ENCODE measurements at regions not wholly inside any gene's neighbourhood (a gene's known extent, or its start where the extent isn't known, plus 50 kb on each side); places are given as distances from the start of the nearest gene placed in this dataset.

- H3K4me3 Mint-ChIP-seq: no peak overlapping the region
- no peak for DNase-seq
- no peak overlapping the region for H3K27ac Mint-ChIP-seq
- H3K9me3 Mint-ChIP-seq: peaks cover 6% of the 10 kb centered on the region
- no peaks in the 10 kb centered on the region for H3K27me3 Mint-ChIP-seq
- no peaks in the 10 kb centered on the region for H3K4me1 Mint-ChIP-seq
- no peak for ATAC-seq
- H3K36me3 Mint-ChIP-seq (ENCODE audit: low read depth): no peaks in the 10 kb centered on the region
These were observed 914.9 kb upstream of the EPHA6 start for GRCh38 chr3:95899494-95899893.

GRCh38 chr3:95899911-95900310 is 914.5 kb upstream of the EPHA6 start:
- ATAC-seq (no peak), DNase-seq (no peak)
- Mint-ChIP-seq H3K36me3 (ENCODE audit: low read depth) (no peaks in the 10 kb centered on the region), H3K9me3 (peaks cover 5% of the 10 kb centered on the region), H3K4me3 (no peak overlapping the region), H3K27me3 (no peaks in the 10 kb centered on the region), H3K27ac (no peak overlapping the region), H3K4me1 (no peaks in the 10 kb centered on the region)

DNA sequence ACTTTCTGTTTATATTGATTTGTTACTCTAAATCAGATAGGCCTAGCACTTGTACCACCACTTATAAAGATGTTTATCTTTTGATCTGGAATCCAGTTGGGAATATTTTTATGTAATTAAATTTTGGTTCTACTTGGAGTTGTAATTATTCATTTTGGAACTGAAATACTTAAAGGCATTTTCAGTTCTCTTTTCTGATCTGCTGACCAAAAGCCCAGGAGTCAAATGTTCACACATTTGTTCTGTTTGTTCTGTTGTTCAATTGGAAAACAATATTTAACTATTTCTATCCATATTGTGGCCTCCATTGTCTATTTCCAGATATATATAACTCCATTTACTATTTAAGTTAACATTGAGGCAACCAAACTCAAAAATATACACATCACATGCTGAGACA is 912.4 kb upstream of the EPHA6 start:
- Mint-ChIP-seq H3K4me1 (no peaks in the 10 kb centered on the region), H3K27ac (no peak overlapping the region), H3K9me3 (no peaks in the 10 kb centered on the region), H3K27me3 (no peaks in the 10 kb centered on the region), H3K4me3 (no peak overlapping the region), H3K36me3 (ENCODE audit: low read depth) (no peaks in the 10 kb centered on the region)
- ATAC-seq (no peak), DNase-seq (no peak)

DNA sequence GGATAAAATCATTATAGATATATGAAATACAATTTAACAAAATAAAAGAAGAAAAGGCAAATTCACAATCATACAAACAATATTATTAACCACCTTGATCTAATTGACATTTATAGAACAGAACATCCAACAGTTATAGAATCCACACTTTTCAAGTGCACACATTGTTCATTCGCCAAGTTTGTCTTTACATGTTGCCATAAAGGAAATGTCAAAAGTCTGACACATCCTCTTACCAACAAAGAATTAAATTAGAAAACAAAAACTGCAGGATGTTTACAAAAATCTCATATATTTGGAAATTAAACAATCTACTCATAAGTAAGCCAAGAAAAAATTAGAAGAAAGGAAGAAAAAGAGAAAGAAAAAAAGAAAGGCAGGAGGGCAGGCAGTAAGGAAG is 909.2 kb upstream of the EPHA6 start:
- Mint-ChIP-seq H3K27ac (no peak overlapping the region), H3K36me3 (ENCODE audit: low read depth) (no peaks in the 10 kb centered on the region), H3K4me1 (no peaks in the 10 kb centered on the region), H3K9me3 (no peaks in the 10 kb centered on the region), H3K4me3 (no peak overlapping the region), H3K27me3 (no peaks in the 10 kb centered on the region)
- DNase-seq: no peak
- ATAC-seq: no peak

DNA sequence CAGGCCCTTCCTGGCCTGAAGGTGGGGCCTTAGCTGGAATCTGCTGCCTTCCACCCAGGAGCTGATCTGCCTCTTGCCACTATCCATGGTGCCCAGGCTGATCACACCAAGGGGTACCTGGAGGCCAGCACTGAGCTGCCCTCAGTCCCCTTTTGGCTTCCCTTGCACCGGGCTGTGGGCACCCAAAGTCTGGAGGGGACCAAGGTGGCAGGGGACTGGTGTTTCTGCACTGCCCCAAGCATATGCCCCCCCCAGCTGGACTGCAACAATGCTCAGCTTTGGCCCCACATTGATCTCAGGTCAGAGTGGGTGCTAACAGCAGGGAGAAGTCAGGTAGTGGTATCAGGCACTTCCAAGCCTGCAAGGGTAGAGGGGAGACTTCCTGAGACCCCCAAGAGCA is 902.6 kb upstream of the EPHA6 start:
- no peak overlapping the region for H3K27ac Mint-ChIP-seq
- no peaks in the 10 kb centered on the region for H3K4me1 Mint-ChIP-seq
- H3K9me3 Mint-ChIP-seq: no peaks in the 10 kb centered on the region
- ATAC-seq: no peak
- DNase-seq: no peak
- H3K4me3 Mint-ChIP-seq: no peak overlapping the region
- H3K36me3 Mint-ChIP-seq (ENCODE audit: low read depth): no peaks in the 10 kb centered on the region
- no peaks in the 10 kb centered on the region for H3K27me3 Mint-ChIP-seq

DNA sequence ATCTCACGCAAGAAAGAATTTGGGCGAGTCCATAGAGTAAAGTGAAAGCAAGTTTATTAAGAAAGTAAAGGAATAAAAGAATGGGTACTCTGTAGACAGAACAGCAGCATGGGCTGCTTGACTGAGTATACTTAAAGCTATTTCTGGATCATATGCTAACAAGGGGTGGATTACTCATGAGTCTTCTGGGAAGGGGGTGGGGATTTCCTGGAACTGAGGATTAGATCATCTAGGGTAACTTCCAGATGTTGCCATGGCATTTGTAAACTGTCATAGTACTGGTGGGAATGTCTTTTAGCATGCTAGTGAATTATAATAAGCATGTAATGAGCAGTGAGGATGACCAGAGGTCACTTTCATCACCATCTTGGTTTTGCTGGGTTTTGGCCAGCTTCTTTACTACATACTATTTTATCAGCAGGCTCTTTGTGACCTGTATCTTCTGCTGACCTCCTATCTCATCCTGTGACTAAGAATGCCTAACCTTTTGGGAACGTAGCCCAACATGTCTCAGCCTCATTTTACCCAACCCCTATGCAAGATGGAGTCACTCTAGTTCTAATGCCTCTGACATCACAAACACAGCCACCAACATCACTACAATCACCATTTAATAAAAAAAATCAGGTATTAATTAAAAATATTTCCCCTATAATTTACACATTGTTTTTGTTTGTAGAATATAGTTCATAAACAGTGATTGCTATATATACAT is 890.7 kb upstream of the EPHA6 start:
- DNase-seq (peak; percentile 11), ATAC-seq (peak; percentile 54)
- no peak overlapping the region for H3K27ac Mint-ChIP-seq
- no peaks in the 10 kb centered on the region for H3K27me3 Mint-ChIP-seq
- H3K36me3 Mint-ChIP-seq (ENCODE audit: low read depth): no peaks in the 10 kb centered on the region
- no peak overlapping the region for H3K4me3 Mint-ChIP-seq
- peaks cover 7% of the 10 kb centered on the region for H3K9me3 Mint-ChIP-seq
- H3K4me1 Mint-ChIP-seq: peaks cover 3% of the 10 kb centered on the region

- no peaks in the 10 kb centered on the region for H3K36me3 Mint-ChIP-seq (ENCODE audit: low read depth)
- no peak overlapping the region for H3K27ac Mint-ChIP-seq
- ATAC-seq (no peak), DNase-seq (no peak)
- peaks cover 3% of the 10 kb centered on the region for H3K4me1 Mint-ChIP-seq
- H3K9me3 Mint-ChIP-seq: peaks cover 7% of the 10 kb centered on the region
- H3K27me3 Mint-ChIP-seq: no peaks in the 10 kb centered on the region
- H3K4me3 Mint-ChIP-seq: no peak overlapping the region
These were observed 887.4 kb upstream of the EPHA6 start for GRCh38 chr3:95926904-95927501.

DNA sequence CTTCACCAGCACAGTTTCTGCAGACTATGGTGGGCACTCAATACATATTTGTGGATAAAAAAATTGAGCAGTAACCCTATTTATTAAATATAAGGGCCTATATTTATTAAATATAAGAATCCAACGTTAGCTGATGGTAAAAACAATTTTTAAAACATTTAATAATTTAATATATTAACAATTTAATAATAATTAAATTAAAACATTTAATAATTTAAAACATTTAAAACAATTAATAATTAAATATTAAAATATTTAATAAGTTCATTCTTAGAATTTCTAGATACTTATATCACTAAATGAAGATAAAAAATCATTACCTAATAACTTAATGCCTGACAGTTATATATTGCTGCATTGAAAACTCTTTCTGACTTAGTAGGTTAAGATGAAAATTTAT is 880.2 kb upstream of the EPHA6 start:
- ATAC-seq (no peak), DNase-seq (no peak)
- H3K4me1 Mint-ChIP-seq: no peaks in the 10 kb centered on the region
- no peaks in the 10 kb centered on the region for H3K9me3 Mint-ChIP-seq
- H3K27me3 Mint-ChIP-seq: no peaks in the 10 kb centered on the region
- no peaks in the 10 kb centered on the region for H3K36me3 Mint-ChIP-seq (ENCODE audit: low read depth)
- no peak overlapping the region for H3K27ac Mint-ChIP-seq
- H3K4me3 Mint-ChIP-seq: no peak overlapping the region

GRCh38 chr3:95939235-95939809 is 875.1 kb upstream of the EPHA6 start:
- no peak overlapping the region for H3K27ac Mint-ChIP-seq
- no peaks in the 10 kb centered on the region for H3K4me1 Mint-ChIP-seq
- ATAC-seq (no peak), DNase-seq (no peak)
- H3K27me3 Mint-ChIP-seq: no peaks in the 10 kb centered on the region
- H3K36me3 Mint-ChIP-seq (ENCODE audit: low read depth): no peaks in the 10 kb centered on the region
- H3K4me3 Mint-ChIP-seq: no peak overlapping the region
- peaks cover 8% of the 10 kb centered on the region for H3K9me3 Mint-ChIP-seq

- DNase-seq: no peak
- Mint-ChIP-seq H3K27ac (no peak overlapping the region), H3K27me3 (no peaks in the 10 kb centered on the region), H3K4me3 (no peak overlapping the region), H3K36me3 (ENCODE audit: low read depth) (no peaks in the 10 kb centered on the region), H3K9me3 (peaks cover 5% of the 10 kb centered on the region), H3K4me1 (no peaks in the 10 kb centered on the region)
- no peak for ATAC-seq
These were observed 848.6 kb upstream of the EPHA6 start for GRCh38 chr3:95965704-95966336.

DNA sequence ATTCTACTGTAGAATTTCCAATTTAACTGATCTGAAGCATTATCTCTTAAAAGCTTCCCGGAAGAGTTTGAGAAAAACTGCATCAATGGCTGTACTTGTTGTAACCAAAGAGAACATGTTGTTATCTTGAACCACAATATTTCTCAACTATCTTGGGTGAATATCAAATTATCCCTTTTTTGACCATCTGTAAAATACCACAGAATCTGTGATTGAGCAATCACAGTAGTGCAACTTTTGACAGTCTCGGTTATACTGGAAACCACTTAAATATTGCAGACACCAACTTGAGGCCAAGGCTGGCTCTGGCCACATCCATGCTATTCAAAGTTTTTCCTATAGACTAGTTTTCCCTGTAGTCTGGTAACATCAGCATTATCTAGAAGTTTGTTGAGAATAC is 842.8 kb upstream of the EPHA6 start:
- Mint-ChIP-seq H3K4me1 (no peaks in the 10 kb centered on the region), H3K9me3 (no peaks in the 10 kb centered on the region), H3K27ac (no peak overlapping the region), H3K36me3 (ENCODE audit: low read depth) (no peaks in the 10 kb centered on the region), H3K27me3 (no peaks in the 10 kb centered on the region), H3K4me3 (no peak overlapping the region)
- ATAC-seq (no peak), DNase-seq (no peak)

DNA sequence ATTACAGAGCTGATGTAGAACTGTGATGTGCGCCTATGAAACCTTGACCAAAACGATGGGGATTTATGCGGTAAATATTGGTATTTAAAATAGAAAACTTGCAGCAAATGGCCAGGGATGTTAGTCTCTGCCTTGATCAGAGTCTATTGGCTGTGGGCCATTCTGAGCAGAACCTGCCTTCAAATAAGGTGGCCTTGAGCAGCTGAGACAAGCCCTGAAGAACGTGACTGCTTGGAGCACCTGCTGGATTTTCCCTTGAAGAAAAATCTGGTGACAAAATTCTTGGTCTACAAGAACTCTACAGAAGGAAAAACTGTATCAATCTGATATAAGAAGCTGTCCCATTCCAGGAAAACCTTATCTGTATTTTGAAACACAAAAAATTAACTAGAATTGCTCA is 820.1 kb upstream of the EPHA6 start:
- H3K27me3 Mint-ChIP-seq: no peaks in the 10 kb centered on the region
- no peak for DNase-seq
- ATAC-seq: no peak
- H3K4me1 Mint-ChIP-seq: no peaks in the 10 kb centered on the region
- H3K36me3 Mint-ChIP-seq (ENCODE audit: low read depth): no peaks in the 10 kb centered on the region
- H3K4me3 Mint-ChIP-seq: no peak overlapping the region
- no peak overlapping the region for H3K27ac Mint-ChIP-seq
- H3K9me3 Mint-ChIP-seq: peaks cover 18% of the 10 kb centered on the region

GRCh38 chr3:96000966-96001365 is 813.4 kb upstream of the EPHA6 start:
- no peak overlapping the region for H3K27ac Mint-ChIP-seq

GRCh38 chr3:96007650-96008195 is 806.7 kb upstream of the EPHA6 start:
- Mint-ChIP-seq H3K27ac (no peak overlapping the region), H3K36me3 (ENCODE audit: low read depth) (no peaks in the 10 kb centered on the region), H3K4me3 (no peak overlapping the region), H3K27me3 (no peaks in the 10 kb centered on the region), H3K4me1 (no peaks in the 10 kb centered on the region), H3K9me3 (peaks cover 7% of the 10 kb centered on the region)
- no peak for ATAC-seq
- DNase-seq: no peak

More at GRCh38 chr3:96000966-96001365, 813.4 kb upstream of the EPHA6 start:
- Mint-ChIP-seq H3K9me3 (peaks cover 11% of the 10 kb centered on the region), H3K36me3 (ENCODE audit: low read depth) (no peaks in the 10 kb centered on the region), H3K27me3 (no peaks in the 10 kb centered on the region), H3K4me3 (no peak overlapping the region), H3K4me1 (no peaks in the 10 kb centered on the region)
- no peak for ATAC-seq
- DNase-seq: no peak

DNA sequence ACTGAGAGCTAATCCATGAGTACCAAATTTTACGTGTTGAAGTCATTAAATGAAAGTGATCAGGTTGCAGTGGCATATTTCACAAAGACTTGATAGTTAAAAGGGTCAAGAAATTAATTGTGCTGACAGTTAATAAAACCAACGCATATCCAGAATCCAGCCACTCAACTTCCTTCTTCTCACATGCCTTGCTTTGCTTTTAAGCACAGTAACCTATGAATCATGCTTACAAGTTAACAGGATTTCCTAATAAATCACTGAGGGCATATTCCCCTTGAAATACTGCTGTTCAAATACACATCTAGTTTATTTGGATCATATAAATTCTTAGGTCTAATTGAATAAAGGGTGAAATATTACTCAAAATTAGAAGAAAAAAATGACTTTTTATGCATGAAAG is 801.5 kb upstream of the EPHA6 start:
- Mint-ChIP-seq H3K4me1 (no peaks in the 10 kb centered on the region), H3K4me3 (no peak overlapping the region), H3K27me3 (no peaks in the 10 kb centered on the region), H3K36me3 (ENCODE audit: low read depth) (no peaks in the 10 kb centered on the region), H3K27ac (no peak overlapping the region), H3K9me3 (peaks cover 4% of the 10 kb centered on the region)
- no peak for DNase-seq
- ATAC-seq: no peak
